ENCODE measurements at regions not wholly inside any gene's neighbourhood (a gene's known extent, or its start where the extent isn't known, plus 50 kb on each side); places are given as distances from the start of the nearest gene placed in this dataset.

- TF ChIP-seq REST (IDR thresholded peaks at IDR 0.05; ENCODE audit: low read depth, low read length): no peak
- no peak for TF ChIP-seq RCOR1 (IDR thresholded peaks at IDR 0.05; ENCODE audit: low read length)
- no peak for TF ChIP-seq PBX3 (IDR thresholded peaks at IDR 0.05)
- no peak for TF ChIP-seq SMC3 (IDR thresholded peaks at IDR 0.05; ENCODE audit: low read depth, low read length)
- no peak for TF ChIP-seq FOXJ3 (CRISPR knock-in tag; IDR thresholded peaks at IDR 0.05)
- TF ChIP-seq MAX (IDR thresholded peaks at IDR 0.05; ENCODE audit: low read depth): no peak
- no peak for TF ChIP-seq ZBTB33 (IDR thresholded peaks at IDR 0.05; ENCODE audit: borderline replicate concordance, low read depth)
- no peak for TF ChIP-seq RXRA (IDR thresholded peaks at IDR 0.05; ENCODE audit: borderline replicate concordance, low read depth)
- TF ChIP-seq USF2 (IDR thresholded peaks at IDR 0.05; ENCODE audit: borderline replicate concordance, low read depth, low read length): no peak
- no peak for TF ChIP-seq TCF12 (IDR thresholded peaks at IDR 0.05)
- TF ChIP-seq NRF1 (IDR thresholded peaks at IDR 0.05; ENCODE audit: low read depth, low read length): no peak
- no peak for TF ChIP-seq FOSL2 (IDR thresholded peaks at IDR 0.05; ENCODE audit: borderline replicate concordance, low read depth)
- no peak for TF ChIP-seq TAF1 (IDR thresholded peaks at IDR 0.05; ENCODE audit: borderline replicate concordance, low read depth, low read length)
- TF ChIP-seq RFX5 (IDR thresholded peaks at IDR 0.05; ENCODE audit: low read length): no peak
- H3K4me3 ChIP-seq (ENCODE audit: low read depth in 2 of 2, low read length in 1 of 2): no peak overlapping the region
- no peak overlapping the region for H3K9ac ChIP-seq
- H4K20me1 ChIP-seq (ENCODE audit: insufficient read depth): no peaks in the 10 kb centered on the region
- H3K4me2 ChIP-seq: no peak overlapping the region
- no peaks in the 10 kb centered on the region for H3K36me3 ChIP-seq (replicated peaks in 1 of 2; ENCODE audit: control insufficient read depth in 1 of 2, insufficient read depth in 2 of 2, low read length in 1 of 2)
- POLR2A ChIA-PET: no interaction called here
- DNase-seq: no peak
- no peaks in the 10 kb centered on the region for H3K4me1 ChIP-seq (ENCODE audit: control insufficient read depth in 1 of 2, insufficient read depth in 2 of 2, low read depth in 1 of 2, low read length in 1 of 2)
- no peaks in the 10 kb centered on the region for H3K27me3 ChIP-seq (ENCODE audit: insufficient read depth)
- WGBS (ENCODE audit: low lambda C conversion rate): 5% methylated on average over 5 of the region's 5 CpGs
- H2AFZ ChIP-seq (ENCODE audit: low read depth): no peak overlapping the region
- H3K79me2 ChIP-seq (ENCODE audit: insufficient read depth): no peaks in the 10 kb centered on the region
- no peaks in the 10 kb centered on the region for H3K9me2 ChIP-seq
- no peak overlapping the region for H3K27ac ChIP-seq (ENCODE audit: low read depth in 2 of 2, low read length in 1 of 2)
- H3F3A ChIP-seq (replicated peaks; ENCODE audit: insufficient read depth): no peaks in the 10 kb centered on the region
- no peaks in the 10 kb centered on the region for H3K9me3 ChIP-seq
- CTCF ChIA-PET: no interaction called here
Measured at GRCh38 chr6:137766596-137767370, 100.3 kb upstream of the TNFAIP3 start.

Data from SK-N-SH (cell line).